PC-3 (cell line): ENCODE measurements at regions not wholly inside any gene's neighbourhood (a gene's known extent, or its start where the extent isn't known, plus 50 kb on each side); places are given as distances from the start of the nearest gene placed in this dataset.

Experiments
- CTCF ChIP-seq: fragments of 300-600 bp; sonication (generic); conservative IDR thresholded peaks from 2 replicates; pipeline ENCODE4 v1.5.1; 2017; ENCODE audit warnings: antibody characterized with exemption, low read depth, mild to moderate bottlenecking, low read length
- EZH2 ChIP-seq: fragments of 300-600 bp; sonication (generic); IDR thresholded peaks from one replicate; pipeline ENCODE4 v1.6.1; 2017; ENCODE audit warnings: antibody characterized with exemption, mild to moderate bottlenecking, low read length; ENCODE audit not compliant: unreplicated experiment

GRCh38 chr1:101742509-101742908 is 254.2 kb downstream of the OLFM3 start:
- TF ChIP-seq CTCF (no peak), EZH2 (no peak)
